Endodermal cell (in vitro differentiated cells): ENCODE measurements at regions not wholly inside any gene's neighbourhood (a gene's known extent, or its start where the extent isn't known, plus 50 kb on each side); places are given as distances from the start of the nearest gene placed in this dataset.
A peak's percentile ranks its signal among the peaks of the same experiment; 100 is the strongest.

Experiments
- DNase-seq: peaks from one replicate; pipeline ENCODE4 v3.0.0-alpha.2; 2017
- H3K27ac ChIP-seq: 2 replicates; pipeline ENCODE4 v1.5.1; 2013; ENCODE audit warnings: mild to moderate bottlenecking, low read depth, low read length, moderate library complexity
- H3K27me3 ChIP-seq: 2 replicates; pipeline ENCODE4 v1.6.1; 2013; ENCODE audit warnings: mild to moderate bottlenecking, low read length, moderate library complexity; ENCODE audit not compliant: insufficient read depth, control insufficient read depth, poor library complexity, severe bottlenecking
- H3K36me3 ChIP-seq: 2 replicates; pipeline ENCODE4 v1.7.0; 2013; ENCODE audit warnings: mild to moderate bottlenecking, low read length, moderate library complexity; ENCODE audit not compliant: control insufficient read depth, insufficient read depth
- H3K4me1 ChIP-seq: one replicate; pipeline ENCODE4 v1.7.0; 2013; ENCODE audit warnings: low read length; ENCODE audit not compliant: control insufficient read depth, insufficient read depth
- H3K4me3 ChIP-seq: 2 replicates; pipeline ENCODE4 v1.5.1; 2013; ENCODE audit warnings: mild to moderate bottlenecking, low read length, moderate library complexity
- H3K9ac ChIP-seq: 2 replicates; pipeline ENCODE4 v1.6.1; 2013; ENCODE audit warnings: mild to moderate bottlenecking, low read length, moderate library complexity; ENCODE audit not compliant: poor library complexity, severe bottlenecking; ENCODE audit errors: extremely low read depth
- H3K9me3 ChIP-seq: 2 replicates; pipeline ENCODE4 v1.6.1; 2013; ENCODE audit warnings: mild to moderate bottlenecking, low read length, moderate library complexity; ENCODE audit not compliant: control insufficient read depth
- H3K27ac Mint-ChIP-seq: 2 replicates; pipeline ENCODE4 v1.8.0; 2020; ENCODE audit warnings: mixed read lengths
- H3K27me3 Mint-ChIP-seq: 2 replicates; pipeline ENCODE4 v1.8.0; 2021; ENCODE audit warnings: mild to moderate bottlenecking, mixed read lengths; ENCODE audit not compliant: insufficient read depth
- H3K36me3 Mint-ChIP-seq: 2 replicates; pipeline ENCODE4 v1.8.0; 2020; ENCODE audit warnings: low read depth, mixed read lengths
- H3K4me1 Mint-ChIP-seq: 2 replicates; pipeline ENCODE4 v1.8.0; 2020; ENCODE audit warnings: mixed read lengths
- H3K4me3 Mint-ChIP-seq: 2 replicates; pipeline ENCODE4 v1.8.0; 2020; ENCODE audit warnings: mild to moderate bottlenecking, moderate library complexity, mixed read lengths
- H3K9me3 Mint-ChIP-seq: 2 replicates; pipeline ENCODE4 v1.8.0; 2020; ENCODE audit warnings: mild to moderate bottlenecking, mixed read lengths
- CTCF ChIP-seq: fragments of 200-600 bp; sonication (generic); conservative IDR thresholded peaks from 2 replicates; pipeline ENCODE4 v1.5.0; 2021; ENCODE audit warnings: antibody characterized with exemption, mild to moderate bottlenecking
- WGBS, 2 experiments: methylation state at CpG; one replicate each; pipeline versions ENCODE4 v1.1.5 to v1.1.7; 2013; ENCODE audit warnings: missing lambda C conversion rate in 2 of 2, mixed read lengths in 1 of 2; ENCODE audit not compliant: insufficient coverage in 1 of 2, insufficient read length in 1 of 2; 5-methylcytosine and 5-hydroxymethylcytosine counted together

DNA sequence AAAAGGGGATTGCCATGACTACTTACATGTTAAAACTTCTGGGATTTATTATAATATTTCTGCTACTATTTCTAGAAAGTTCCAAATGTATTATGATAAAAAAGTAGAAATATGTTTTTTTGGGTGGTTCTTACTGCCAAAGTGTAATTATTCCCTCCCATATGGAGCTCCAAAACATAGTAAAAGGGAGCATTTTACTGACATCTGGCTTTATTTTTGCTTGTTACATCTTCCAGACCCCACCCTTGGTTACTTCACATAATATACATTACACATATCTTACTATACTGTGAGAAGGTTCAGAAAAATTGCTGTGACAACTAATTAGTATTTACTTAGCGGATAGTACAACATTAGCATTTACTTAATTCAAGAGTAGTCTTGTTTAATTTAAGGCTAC is 205.1 kb upstream of the TLL1 start:
- Histone ChIP-seq H3K9ac (no peak overlapping the region), H3K27ac (no peak overlapping the region), H3K4me3 (no peak overlapping the region), H3K36me3 (no peaks in the 10 kb centered on the region), H3K27me3 (no peaks in the 10 kb centered on the region), H3K9me3 (no peaks in the 10 kb centered on the region), H3K4me1 (peaks cover 9% of the 10 kb centered on the region)
- H3K36me3 Mint-ChIP-seq: no peaks in the 10 kb centered on the region
- H3K9me3 Mint-ChIP-seq: no peaks in the 10 kb centered on the region
- no CpG with 5 or more reads among the region's 1 CpG for WGBS, 2 experiments
- no peak for TF ChIP-seq CTCF
- H3K4me3 Mint-ChIP-seq: no peak overlapping the region
- no peak overlapping the region for H3K27ac Mint-ChIP-seq
- peaks cover 25% of the 10 kb centered on the region for H3K4me1 Mint-ChIP-seq
- no peak for DNase-seq
- H3K27me3 Mint-ChIP-seq: no peaks in the 10 kb centered on the region

DNA sequence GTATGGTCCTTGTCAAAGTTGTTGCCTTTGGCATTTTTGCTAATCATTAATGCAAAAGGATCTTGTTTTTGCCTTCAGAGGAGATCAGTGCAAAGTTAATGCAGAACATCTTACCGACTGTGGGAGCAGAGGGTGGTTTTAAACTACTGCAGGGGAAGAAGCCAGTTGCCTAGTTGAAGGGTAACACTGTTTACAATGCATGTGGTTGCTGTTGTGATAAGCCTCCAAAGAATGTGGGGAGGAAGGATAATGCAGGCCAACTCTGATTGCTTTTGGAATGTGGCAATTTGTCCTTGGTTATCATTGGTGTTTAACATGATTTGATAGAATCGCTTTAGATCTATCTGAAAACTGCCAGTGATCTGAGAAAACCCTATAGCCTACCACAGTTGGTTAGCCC is 204.3 kb upstream of the TLL1 start:
- Histone ChIP-seq H3K4me1 (peaks cover 9% of the 10 kb centered on the region), H3K36me3 (no peaks in the 10 kb centered on the region), H3K4me3 (peak overlapping the region; percentile 33), H3K27me3 (no peaks in the 10 kb centered on the region), H3K27ac (no peak overlapping the region), H3K9me3 (no peaks in the 10 kb centered on the region), H3K9ac (peak overlapping the region; percentile 30)
- WGBS, 2 experiments: 52 to 57% methylated on average over 1 to 2 of the region's 2 CpGs
- H3K9me3 Mint-ChIP-seq: no peaks in the 10 kb centered on the region
- H3K27me3 Mint-ChIP-seq: no peaks in the 10 kb centered on the region
- TF ChIP-seq CTCF: no peak
- peak; percentile 59 for DNase-seq
- H3K4me1 Mint-ChIP-seq: peaks cover 25% of the 10 kb centered on the region
- no peak overlapping the region for H3K4me3 Mint-ChIP-seq
- H3K27ac Mint-ChIP-seq: peak overlapping the region; percentile 86
- no peaks in the 10 kb centered on the region for H3K36me3 Mint-ChIP-seq

GRCh38 chr4:165677081-165677480 is 196.0 kb upstream of the TLL1 start:
- Histone ChIP-seq H3K27me3 (no peaks in the 10 kb centered on the region), H3K9me3 (no peaks in the 10 kb centered on the region), H3K36me3 (no peaks in the 10 kb centered on the region), H3K27ac (no peak overlapping the region), H3K4me3 (no peak overlapping the region), H3K4me1 (no peaks in the 10 kb centered on the region), H3K9ac (no peak overlapping the region)
- TF ChIP-seq CTCF: no peak
- Mint-ChIP-seq H3K9me3 (no peaks in the 10 kb centered on the region), H3K4me3 (no peak overlapping the region), H3K36me3 (no peaks in the 10 kb centered on the region), H3K27me3 (no peaks in the 10 kb centered on the region), H3K27ac (no peak overlapping the region), H3K4me1 (peaks cover 12% of the 10 kb centered on the region)
- DNase-seq: no peak
- 89 to 90% methylated on average over 2 to 8 of the region's 8 CpGs for WGBS, 2 experiments
